GM21367 (cell line): ENCODE measurements at regions not wholly inside any gene's neighbourhood (a gene's known extent, or its start where the extent isn't known, plus 50 kb on each side); places are given as distances from the start of the nearest gene placed in this dataset.

Experiments used
- ATAC-seq: cut with Tn5 transposase; IDR thresholded peaks from one replicate; pipeline ENCODE4 v1.9.1; 2021; ENCODE audit not compliant: unreplicated experiment

- no peak for ATAC-seq
These were observed 268.2 kb upstream of the ATP2B1 start for GRCh38 chr12:89976866-89977265.

- no peak for ATAC-seq
These were observed 266.9 kb upstream of the ATP2B1 start for GRCh38 chr12:89975574-89975973.

- ATAC-seq: no peak
These were observed 263.2 kb upstream of the ATP2B1 start for GRCh38 chr12:89971880-89972279.

GRCh38 chr12:89970722-89971121 lies 262.1 kb upstream of the ATP2B1 start:
- no peak for ATAC-seq

- ATAC-seq: no peak
These were observed 260.5 kb upstream of the ATP2B1 start for GRCh38 chr12:89969093-89969492.

GRCh38 chr12:89968151-89968700 lies 259.6 kb upstream of the ATP2B1 start:
- ATAC-seq: no peak

GRCh38 chr12:89966495-89967240 lies 258.0 kb upstream of the ATP2B1 start:
- no peak for ATAC-seq

- no peak for ATAC-seq
These were observed 257.4 kb upstream of the ATP2B1 start for GRCh38 chr12:89965993-89966392.

GRCh38 chr12:89962648-89963047 lies 254.0 kb upstream of the ATP2B1 start:
- ATAC-seq: no peak

GRCh38 chr12:89960607-89961394 lies 252.2 kb upstream of the ATP2B1 start:
- ATAC-seq: peak; percentile 29

GRCh38 chr12:89960011-89960507 lies 251.4 kb upstream of the ATP2B1 start:
- peak; percentile 90 for ATAC-seq

- ATAC-seq: no peak
These were observed 250.5 kb upstream of the ATP2B1 start for GRCh38 chr12:89959179-89959578.

GRCh38 chr12:89954259-89954658 lies 245.6 kb upstream of the ATP2B1 start:
- no peak for ATAC-seq

- ATAC-seq: no peak
These were observed 243.0 kb upstream of the ATP2B1 start for GRCh38 chr12:89951694-89952060.

- no peak for ATAC-seq
These were observed 242.5 kb upstream of the ATP2B1 start for GRCh38 chr12:89951050-89951693.

- peak; percentile 44 for ATAC-seq
These were observed 241.8 kb upstream of the ATP2B1 start for GRCh38 chr12:89950421-89950820.

- peak; percentile 93 for ATAC-seq
These were observed 241.0 kb upstream of the ATP2B1 start for GRCh38 chr12:89949457-89950195.

- ATAC-seq: no peak
These were observed 239.9 kb upstream of the ATP2B1 start for GRCh38 chr12:89948271-89949175.

- ATAC-seq: no peak
These were observed 239.0 kb upstream of the ATP2B1 start for GRCh38 chr12:89947437-89948270.
